BJ (cell line): ENCODE measurements at regions not wholly inside any gene's neighbourhood (a gene's known extent, or its start where the extent isn't known, plus 50 kb on each side); places are given as distances from the start of the nearest gene placed in this dataset.
"Not testable (repeated sequence)": the region's sequence is repeated elsewhere in the genome, so short reads cannot be mapped to it uniquely, and the experiment has no call there.

Experiments
- CTCF ChIA-PET: fragments of 350-600 bp; formaldehyde crosslinking; extraction: SDS; loops from one replicate; lab custom pipeline; 2021; ENCODE audit warnings: antibody characterized with exemption, inconsistent platforms; lab: Yijun Ruan, JAX
- POLR2A ChIA-PET: fragments of 300-600 bp; sonication (Branson Sonifier 250); formaldehyde crosslinking; extraction: SDS; loops from one replicate; lab custom pipeline; 2021; ENCODE audit warnings: antibody characterized with exemption; lab: Charles Lee
- DNase-seq: peaks from one replicate; pipeline ENCODE4 v3.0.0-alpha.2; 2011; ENCODE audit warnings: low read depth
- H3K27me3 ChIP-seq: 2 replicates; pipeline ENCODE4 v1.6.0; 2011; ENCODE audit warnings: low read length; ENCODE audit not compliant: control insufficient read depth, insufficient read depth
- H3K36me3 ChIP-seq: 2 replicates; pipeline ENCODE4 v1.5.1; 2011; ENCODE audit warnings: low read length; ENCODE audit not compliant: control insufficient read depth, insufficient read depth
- H3K4me3 ChIP-seq: 2 replicates; pipeline ENCODE4 v1.5.1; 2011; ENCODE audit warnings: low read depth, mild to moderate bottlenecking, control low read depth, low read length
- CTCF ChIP-seq: IDR thresholded peaks from 2 replicates; pipeline ENCODE4 v1.5.1; 2011; ENCODE audit warnings: low read depth, mild to moderate bottlenecking, control low read depth, inconsistent platforms, low read length, moderate library complexity; ENCODE audit not compliant: insufficient read depth

- H3K27me3 ChIP-seq, result no peaks in the 10 kb centered on the region
- no peak overlapping the region for H3K4me3 ChIP-seq
- ChIA-PET POLR2A (no interaction called here), CTCF (no interaction called here)
- no peak for DNase-seq
- TF ChIP-seq CTCF, result no peak
- no peaks in the 10 kb centered on the region for H3K36me3 ChIP-seq
Observed at GRCh38 chr4:189592890-189593289, 347.8 kb upstream of the FRG1 start.

GRCh38 chr4:189597341-189597740 lies 343.3 kb upstream of the FRG1 start:
- Histone ChIP-seq H3K27me3 (no peaks in the 10 kb centered on the region), H3K4me3 (no peak overlapping the region), H3K36me3 (no peaks in the 10 kb centered on the region)
- DNase-seq, result no peak
- CTCF ChIA-PET, result no interaction called here
- POLR2A ChIA-PET, result no interaction called here
- TF ChIP-seq CTCF, result no peak

- ChIA-PET CTCF (no interaction called here), POLR2A (no interaction called here)
- no peaks in the 10 kb centered on the region for H3K36me3 ChIP-seq
- H3K27me3 ChIP-seq, result no peaks in the 10 kb centered on the region
- no peak for DNase-seq
- H3K4me3 ChIP-seq, result no peak overlapping the region
- no peak for TF ChIP-seq CTCF
Observed at GRCh38 chr4:189600264-189600663, 340.4 kb upstream of the FRG1 start.

GRCh38 chr4:189600718-189601435 lies 339.8 kb upstream of the FRG1 start:
- H3K4me3 ChIP-seq, result no peak overlapping the region
- ChIA-PET POLR2A (no interaction called here), CTCF (no interaction called here)
- H3K36me3 ChIP-seq, result no peaks in the 10 kb centered on the region
- no peaks in the 10 kb centered on the region for H3K27me3 ChIP-seq
- TF ChIP-seq CTCF, result no peak
- DNase-seq, result no peak

- H3K27me3 ChIP-seq, CTCF ChIA-PET, POLR2A ChIA-PET, DNase-seq, H3K4me3 ChIP-seq, H3K36me3 ChIP-seq: not testable (repeated sequence)
Observed at GRCh38 chr4:189602827-189603226, 337.8 kb upstream of the FRG1 start.

GRCh38 chr4:189610571-189610970 lies 330.1 kb upstream of the FRG1 start:
- H3K36me3 ChIP-seq, POLR2A ChIA-PET, DNase-seq, CTCF ChIA-PET, H3K4me3 ChIP-seq, H3K27me3 ChIP-seq: not testable (repeated sequence)
